NOMO-1 (cell line): ENCODE measurements at regions not wholly inside any gene's neighbourhood (a gene's known extent, or its start where the extent isn't known, plus 50 kb on each side); places are given as distances from the start of the nearest gene placed in this dataset.
"Not testable (repeated sequence)": the region's sequence is repeated elsewhere in the genome, so short reads cannot be mapped to it uniquely, and the experiment has no call there.

ENCODE experiments used
- DNase-seq, 2 experiments: peaks; one replicate each; lab custom pipeline; 2025; ENCODE audit not compliant: unreplicated experiment in 2 of 2; lab: John Stamatoyannopoulos, UW

DNA sequence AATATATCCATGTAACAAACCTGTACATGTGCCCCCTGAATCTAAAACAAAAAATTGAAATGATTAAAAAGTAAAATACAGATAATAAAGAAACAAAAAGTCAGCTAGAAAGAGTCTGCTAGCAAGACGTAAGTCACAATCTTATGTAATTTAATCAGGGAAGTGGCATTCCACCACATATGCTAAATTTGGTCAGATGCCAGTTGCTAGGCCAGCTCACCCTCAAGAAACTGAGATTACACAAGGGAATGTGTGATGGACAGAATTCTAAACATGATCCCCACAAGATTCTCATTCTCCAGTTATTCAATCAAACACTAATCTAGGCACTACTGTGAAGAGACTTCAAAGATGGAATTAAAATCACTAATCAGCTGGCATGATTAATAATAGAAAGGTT lies 689.3 kb downstream of the CENPC start:
- no peak for DNase-seq

DNA sequence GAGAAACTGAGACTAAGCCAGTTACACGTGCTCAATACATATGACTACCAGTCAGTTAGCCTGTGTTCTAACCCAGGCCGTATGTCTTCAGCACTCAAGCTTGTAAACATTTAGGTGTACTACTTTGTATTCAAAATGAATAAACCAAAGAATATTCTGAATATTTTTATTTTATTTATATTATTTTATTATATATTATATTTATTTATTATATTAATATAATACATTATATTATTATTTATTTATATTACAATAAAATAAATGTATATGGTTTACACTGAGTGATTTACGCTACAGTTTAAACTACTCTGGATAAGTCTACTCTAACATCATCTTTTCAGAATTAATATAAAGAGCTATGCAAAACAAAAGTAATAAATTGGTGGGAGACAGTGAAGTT lies 691.5 kb downstream of the CENPC start:
- DNase-seq, result no peak

DNA sequence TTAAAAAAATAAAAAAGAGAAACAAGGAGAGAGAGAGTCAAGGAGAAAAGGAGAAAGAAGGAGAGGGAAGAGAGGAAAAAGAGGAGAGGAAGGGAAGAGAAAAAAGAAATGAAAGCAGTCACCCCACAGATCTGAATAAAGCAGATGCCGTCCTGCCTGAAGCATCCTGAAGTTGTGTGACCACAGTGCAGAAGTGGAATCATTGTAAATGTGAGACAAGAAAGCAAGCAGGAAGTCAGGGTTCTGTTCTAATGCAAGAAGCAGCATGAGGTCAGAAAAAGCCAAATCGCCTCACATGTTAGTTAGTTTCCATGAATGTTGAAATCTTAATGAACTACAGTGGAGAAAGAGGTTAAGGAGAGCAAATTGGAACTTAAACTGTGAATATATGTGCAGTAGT lies 692.5 kb downstream of the CENPC start:
- no peak for DNase-seq

DNA sequence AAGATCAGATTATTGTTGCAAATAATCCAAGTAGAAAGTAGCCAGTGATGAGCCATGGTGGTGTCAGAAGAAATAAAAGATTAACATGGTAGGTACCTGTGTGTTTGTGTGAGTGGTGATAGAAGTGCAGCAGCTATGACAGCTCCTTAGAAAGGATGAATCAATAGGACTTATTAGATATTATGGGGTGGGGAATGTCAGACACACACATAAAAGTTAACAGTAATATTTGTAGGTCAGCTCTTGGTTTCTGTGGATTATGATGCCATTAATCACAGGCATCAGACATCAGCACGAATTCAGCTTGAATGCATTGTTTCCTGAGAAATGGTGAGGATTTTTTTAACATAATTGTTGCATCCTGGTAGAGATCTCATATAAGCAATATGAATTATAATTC lies 695.7 kb downstream of the CENPC start:
- DNase-seq, result no peak

DNA sequence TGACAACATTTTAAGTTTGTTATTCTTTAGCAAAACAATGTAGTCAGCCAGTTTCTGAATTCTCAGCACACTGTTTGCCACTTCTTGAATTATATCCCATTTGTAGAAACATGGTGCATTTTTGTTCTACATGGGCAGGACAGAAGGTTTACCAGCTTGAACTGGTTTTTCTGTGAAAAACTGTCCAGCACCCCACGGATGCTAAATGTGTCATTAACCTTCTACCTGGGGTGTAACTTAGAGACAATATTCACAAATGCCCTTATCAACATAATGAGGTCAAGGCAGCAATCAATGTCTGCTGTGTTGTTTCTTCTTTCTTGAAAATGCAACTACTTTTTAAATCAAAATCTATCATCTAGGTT lies 702.6 kb downstream of the CENPC start:
- no peak for DNase-seq

DNA sequence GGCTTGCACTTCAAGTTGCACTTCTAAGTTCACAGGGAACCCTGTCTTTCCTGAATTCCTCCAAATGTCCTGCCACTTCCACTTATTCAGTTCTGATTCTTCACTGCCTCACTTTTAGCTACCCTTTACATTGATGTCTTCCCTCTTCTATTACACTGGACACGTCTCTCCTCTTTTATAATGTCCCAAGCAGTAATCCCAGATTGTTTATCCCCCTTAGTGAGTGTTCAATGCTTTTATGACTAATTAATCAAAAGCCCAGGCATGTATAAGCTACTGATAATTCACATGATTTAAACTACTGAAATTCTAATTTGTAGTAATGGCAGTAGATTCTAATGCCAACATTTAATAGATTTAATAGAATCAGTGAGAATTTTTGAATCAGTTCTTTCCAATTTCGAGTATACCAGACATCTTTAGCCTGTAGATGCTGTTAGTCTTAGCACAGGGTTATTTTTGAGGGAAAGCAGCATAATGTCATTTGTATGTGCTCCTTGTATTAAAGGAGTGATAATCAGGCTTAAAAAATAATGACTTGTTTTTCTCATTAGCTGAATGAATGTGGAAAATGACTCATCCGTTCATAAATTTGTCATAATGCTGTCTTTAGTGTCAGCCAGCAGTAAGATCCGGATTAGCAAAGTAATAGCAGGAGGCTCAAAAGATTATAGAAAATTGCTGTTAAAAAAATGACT lies 703.1 kb downstream of the CENPC start:
- DNase-seq, result no peak

DNA sequence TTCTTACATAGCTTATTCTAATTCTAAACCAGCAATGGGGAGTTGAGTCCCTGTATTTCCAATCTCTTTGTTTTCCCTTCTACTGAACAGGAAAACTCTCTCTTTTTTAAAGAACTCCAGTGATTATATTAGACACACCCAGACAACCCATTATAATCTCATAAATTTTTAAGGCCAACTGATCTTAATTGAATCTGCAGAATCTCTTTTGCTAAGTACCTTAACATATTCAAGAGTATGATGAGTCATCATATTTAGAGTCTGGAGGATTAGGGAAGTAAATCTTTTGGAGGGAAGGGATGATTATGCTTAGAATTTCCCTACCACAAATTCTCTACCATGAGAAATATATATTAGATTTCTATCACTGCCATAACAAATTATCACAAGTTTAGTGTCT lies 705.1 kb downstream of the CENPC start:
- no peak for DNase-seq

DNA sequence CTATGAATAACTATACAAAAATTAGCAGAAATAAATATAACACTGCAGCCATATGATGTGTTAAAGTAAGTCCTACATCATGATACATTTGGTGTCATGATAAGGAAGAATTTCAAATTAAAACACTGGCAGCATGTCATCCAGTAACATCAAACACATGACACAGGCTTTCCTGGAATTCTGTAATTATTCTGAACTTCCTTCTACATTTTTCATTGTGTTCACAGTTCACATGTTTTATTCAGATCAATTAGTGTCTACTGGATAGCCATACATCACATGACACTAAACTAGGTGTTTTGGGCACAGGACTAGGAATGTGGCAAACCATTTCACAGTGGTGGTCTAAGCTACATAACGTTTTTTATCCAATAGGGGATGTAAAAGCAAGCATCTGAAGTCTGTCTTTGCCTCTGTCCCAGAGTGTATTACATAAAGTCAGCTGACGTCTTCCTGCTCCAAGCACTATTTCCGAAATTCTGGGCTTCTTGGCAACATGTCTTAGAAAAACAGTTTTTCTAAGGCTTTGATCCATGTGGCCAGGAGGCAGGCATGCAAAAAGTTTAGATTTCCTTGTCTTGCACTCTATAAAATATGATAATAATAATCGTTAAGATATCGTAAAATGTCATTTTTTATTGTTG lies 707.9 kb downstream of the CENPC start:
- no peak for DNase-seq

DNA sequence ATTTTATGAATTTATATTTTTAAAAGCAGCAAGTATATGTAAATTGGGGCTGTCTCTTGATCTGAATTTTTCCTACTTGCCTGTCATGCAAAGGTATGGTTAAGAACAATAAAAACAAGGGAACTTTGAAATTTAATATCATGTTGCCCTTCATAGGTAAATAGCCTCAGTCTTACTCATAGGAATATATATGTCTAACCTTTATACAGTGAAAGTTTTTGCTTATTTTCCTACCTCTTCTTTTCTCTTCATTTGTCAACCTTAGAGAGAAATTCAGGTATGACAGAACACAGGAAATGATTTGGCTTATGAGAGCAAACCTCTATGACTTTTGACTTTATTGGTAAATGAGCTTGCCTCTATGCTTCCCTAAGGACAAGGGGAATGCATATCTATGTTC lies 716.0 kb downstream of the CENPC start:
- DNase-seq, result no peak

DNA sequence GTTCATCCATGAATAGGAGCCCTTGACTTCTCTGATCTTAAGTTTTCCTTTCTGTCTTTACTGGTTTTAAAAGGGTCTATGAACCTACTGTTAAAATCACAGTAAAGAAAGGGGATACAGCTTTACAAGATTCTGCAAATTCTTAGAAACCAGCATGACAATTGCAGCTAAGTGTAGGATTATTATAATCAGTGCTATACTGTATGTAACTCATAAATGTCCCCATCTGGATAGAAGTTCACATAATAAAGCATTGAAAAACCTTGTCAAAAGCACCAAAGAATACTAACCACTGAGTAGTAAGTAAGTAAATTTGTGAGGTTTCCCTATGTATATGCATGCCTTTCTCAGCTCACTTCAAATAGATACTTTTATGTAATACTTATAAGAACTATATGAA lies 724.6 kb downstream of the CENPC start:
- DNase-seq, result no peak

DNA sequence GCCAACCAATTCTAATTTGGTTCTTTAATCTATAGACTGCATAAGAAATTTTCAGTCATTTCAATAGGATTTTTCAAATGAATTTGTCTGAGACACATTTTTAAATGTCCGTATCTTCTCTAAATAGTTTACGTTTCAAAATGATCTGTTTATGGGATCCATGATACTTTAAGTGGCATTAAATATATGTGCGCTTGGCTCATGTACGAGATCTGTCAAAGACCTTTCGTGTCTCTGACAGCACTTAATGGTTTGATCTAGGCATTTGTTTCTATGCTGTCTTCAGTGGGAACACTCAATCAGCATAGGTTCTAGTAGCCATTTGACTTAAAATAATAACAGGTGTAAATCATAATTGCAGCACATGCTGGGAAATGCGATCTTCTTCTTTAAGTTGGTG lies 731.0 kb downstream of the CENPC start:
- DNase-seq, result no peak

DNA sequence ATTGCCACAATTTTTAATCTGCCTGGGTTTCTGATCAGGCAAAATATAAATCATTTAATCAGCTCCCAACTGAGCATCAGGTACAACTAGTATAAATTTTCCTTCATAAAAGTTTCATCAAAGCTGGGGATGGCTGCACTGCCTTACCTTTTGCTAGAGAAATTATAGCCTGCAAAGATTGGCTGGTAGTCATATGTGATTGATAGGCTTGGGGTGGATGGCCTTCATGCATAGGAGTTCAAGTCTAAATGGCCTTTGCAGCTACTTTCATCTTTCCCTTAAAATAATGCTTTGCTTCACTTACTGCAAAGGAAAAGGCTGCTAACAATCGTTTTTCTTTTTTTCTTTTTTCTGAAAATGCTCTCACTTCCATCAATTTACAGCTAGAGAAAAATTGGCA lies 739.7 kb downstream of the CENPC start:
- no peak for DNase-seq

DNA sequence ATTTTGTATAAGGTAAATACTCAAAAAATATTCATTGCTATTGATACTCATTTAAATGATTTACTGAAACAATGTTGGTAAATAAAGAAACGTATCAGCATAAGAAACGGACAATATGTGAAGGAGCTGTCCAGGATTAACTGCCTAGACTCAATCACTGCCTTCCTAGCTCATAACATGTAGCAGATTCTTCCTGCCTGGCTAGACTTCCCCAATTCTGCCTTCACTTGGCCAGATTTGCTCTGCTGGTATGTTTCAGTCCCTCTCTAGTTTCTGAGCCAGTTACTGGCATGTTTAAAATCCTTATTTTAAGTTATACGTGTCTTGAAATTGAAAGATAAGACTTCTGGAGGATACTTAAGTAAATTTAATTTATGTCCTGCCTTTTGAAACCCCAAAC lies 740.3 kb downstream of the CENPC start:
- DNase-seq, result no peak

DNA sequence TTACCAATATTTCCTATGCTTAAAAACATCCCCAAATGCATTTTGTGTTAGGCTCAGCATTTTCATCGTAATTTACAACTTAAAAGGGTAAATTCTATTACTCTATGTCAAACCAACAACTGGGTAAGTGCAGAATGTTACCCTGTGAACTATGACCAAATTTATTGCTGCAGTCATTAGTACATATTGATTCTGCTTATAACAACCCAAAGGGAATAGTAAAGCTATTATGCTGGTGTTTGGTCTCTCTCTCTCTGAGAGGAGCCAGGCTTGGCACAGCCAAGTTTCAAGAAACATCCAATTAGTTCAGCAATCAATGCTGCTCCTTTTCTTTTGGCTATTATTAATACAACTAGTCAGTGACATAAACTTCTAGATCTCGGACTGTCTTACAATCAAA lies 747.7 kb downstream of the CENPC start:
- no peak for DNase-seq

DNA sequence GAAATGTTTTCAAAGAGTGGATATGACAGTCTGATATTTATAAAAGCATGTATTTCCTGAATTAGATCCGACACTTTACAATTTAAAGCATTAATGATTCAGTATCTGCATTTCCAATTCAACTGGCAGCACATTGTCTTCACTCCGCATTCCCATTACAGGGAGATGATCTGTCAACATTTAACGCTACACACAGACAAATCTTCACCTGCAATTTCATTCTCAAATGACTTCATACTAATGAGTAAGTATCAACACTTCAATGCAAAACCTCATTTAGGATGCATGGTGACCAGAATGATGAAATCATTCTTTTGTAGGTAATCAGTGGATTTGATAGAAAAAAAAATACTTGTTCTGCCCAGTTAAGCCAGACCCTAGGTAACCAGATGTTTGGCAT lies 749.6 kb downstream of the CENPC start:
- DNase-seq, result no peak

DNA sequence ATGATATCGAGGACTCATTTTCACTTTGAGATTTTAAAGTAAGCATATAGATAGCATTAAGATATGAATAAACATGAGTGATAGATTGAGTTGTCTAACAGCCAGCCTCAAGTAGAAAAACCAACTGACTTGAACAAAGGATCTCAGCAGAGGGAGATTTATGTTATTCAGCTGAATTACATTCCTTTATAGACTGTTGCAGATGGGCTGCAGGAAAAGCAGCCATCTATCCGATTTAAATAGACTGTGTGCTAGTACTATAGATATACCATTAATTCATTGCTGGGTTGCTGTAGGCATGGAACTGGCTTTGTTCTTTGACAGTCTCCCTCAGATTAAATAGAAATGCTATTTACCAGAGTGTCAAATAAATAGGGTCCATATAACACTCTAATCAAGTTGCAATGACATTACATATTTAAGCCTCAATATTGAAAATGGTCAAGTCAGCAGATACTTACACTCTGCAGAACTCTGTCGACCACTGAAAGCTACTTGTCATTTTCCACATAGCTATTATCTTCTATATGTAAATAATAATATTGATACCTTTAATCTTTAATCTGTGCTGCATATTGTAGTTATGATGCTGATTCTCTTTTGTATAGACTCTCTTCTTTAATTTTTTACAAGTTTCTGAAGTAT lies 750.8 kb downstream of the CENPC start:
- DNase-seq, result no peak

DNA sequence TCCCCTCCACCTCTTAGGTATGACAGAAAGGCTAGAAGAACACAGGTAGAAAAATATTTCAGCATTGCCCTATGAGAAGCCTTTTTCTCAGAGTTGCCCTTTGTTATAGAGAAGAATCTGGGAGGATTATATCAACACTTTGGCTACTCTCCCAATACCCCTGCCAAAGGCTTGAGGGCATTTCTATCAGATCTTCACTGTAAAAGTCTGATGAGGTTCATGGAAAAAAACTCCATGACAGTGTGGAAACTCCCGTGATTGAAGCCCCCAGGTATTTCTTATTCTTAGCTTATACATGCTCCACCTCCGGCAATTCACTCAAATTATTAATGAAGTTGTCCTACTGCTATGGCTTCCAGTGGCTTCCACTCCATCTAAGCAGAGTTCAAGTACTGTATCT lies 753.6 kb downstream of the CENPC start:
- no peak for DNase-seq

DNA sequence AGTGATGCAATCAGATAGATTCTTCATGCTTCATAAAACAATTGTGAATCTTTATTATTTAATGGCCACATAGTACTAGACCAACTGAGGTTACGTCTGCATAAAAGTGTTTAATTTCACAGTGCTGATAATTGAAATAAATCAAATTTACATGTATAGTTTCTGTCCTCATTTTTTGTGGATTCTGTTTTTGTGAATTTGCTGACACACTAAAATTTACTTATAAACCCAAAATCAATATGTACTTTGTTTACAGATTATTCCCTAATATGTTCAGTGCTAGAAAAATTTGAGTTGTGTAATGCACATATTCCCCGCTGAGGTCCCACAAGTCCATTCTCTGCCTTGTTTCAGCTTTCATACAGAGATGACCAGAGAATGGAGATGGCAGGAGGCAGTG lies 759.8 kb downstream of the CENPC start:
- no peak for DNase-seq

DNA sequence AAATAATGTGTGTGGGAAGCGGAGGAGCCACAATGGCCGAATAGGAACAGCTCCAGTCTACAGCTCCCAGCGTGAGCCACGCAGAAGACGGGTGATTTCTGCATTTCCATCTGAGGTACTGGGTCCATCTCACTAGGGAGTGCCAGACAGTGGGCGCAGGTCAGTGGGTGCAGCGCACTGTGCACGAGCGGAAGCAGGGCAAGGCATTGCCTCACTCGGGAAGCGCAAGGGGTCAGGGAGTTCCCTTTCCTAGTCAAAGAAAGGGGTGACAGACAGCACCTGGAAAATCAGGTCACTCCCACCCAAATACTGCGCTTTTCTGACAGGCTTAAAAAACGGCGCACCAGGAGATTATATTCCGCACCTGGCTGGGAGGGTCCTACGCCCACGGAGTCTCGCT lies 762.6 kb downstream of the CENPC start:
- not testable (repeated sequence) for DNase-seq

DNA sequence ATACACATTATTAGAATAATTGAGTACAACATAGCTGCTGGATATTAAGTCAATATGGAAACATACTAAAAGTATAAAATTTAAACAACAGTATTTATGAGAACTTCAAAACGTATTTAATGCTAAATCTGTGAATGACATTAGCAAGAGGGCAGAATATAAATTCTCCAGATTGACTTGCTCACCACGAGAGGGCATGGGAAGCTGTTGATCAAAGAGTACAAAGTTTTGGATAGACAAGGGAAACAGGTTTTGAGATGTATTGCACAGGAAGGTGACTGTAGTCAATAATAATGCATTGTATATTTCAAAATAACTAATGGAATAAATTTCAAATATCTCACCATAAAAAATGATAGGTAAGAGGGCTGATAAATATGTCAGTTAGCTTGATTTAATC lies 768.2 kb downstream of the CENPC start:
- DNase-seq, result no peak

DNA sequence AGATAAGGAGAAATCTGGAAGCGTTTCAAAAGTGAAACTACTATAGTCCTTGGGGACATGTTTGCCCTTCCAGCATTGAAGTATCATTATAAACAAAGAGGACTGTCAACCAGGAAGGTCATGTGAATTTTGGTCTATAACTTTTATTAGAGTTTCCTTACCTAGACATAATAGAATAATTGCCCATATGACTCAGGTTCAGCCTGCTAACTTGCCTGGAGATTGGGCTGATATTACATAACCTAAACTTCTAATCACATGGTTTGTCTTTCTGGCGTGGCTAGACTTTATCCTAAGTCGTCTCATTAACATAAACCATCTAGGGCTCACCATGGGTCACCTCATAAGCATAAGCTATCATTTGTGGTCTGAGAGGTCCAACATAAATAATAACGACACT lies 775.9 kb downstream of the CENPC start:
- no peak for DNase-seq

DNA sequence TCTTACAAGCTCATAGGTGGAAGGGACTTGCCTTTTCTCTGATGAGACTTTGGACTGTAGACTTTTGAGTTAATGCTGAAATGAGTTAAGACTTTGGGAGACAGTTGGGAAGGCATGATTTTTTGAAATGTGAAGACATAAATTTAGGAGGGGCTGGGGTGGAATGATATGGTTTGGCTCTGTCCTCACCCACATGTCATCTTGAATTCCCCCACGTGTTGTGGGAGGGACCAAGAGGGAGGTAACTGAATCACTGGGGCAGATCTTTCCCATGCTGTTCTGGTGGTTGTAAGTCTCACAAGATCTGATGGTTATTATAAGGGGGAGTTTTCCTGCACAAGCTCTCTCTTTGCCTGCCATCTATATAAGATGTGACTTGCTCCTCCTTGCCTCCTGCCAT lies 777.9 kb downstream of the CENPC start:
- no peak for DNase-seq
